ENCODE measurements at regions not wholly inside any gene's neighbourhood (a gene's known extent, or its start where the extent isn't known, plus 50 kb on each side); places are given as distances from the start of the nearest gene placed in this dataset.
"Not testable (repeated sequence)": the region's sequence is repeated elsewhere in the genome, so short reads cannot be mapped to it uniquely, and the experiment has no call there.

- TF ChIP-seq POLR2A (IDR thresholded peaks at IDR 0.05; ENCODE audit: low read length); GATA1 (IDR thresholded peaks at IDR 0.05; ENCODE audit: low read depth, low read length): not testable (repeated sequence)
Observed at GRCh38 chr1:121097867-121098215, 86.3 kb downstream of the FAM72B start.
